NK-92 treated with Interleukin-12 subunit alpha and Interleukin-12 subunit beta, amount 100 ng/mL, for 24 hours (cell line): ENCODE measurements at regions not wholly inside any gene's neighbourhood (a gene's known extent, or its start where the extent isn't known, plus 50 kb on each side); places are given as distances from the start of the nearest gene placed in this dataset.

Source experiments
- DNase-seq: peaks from one replicate; lab custom pipeline; 2025; lab: John Stamatoyannopoulos, UW

DNA sequence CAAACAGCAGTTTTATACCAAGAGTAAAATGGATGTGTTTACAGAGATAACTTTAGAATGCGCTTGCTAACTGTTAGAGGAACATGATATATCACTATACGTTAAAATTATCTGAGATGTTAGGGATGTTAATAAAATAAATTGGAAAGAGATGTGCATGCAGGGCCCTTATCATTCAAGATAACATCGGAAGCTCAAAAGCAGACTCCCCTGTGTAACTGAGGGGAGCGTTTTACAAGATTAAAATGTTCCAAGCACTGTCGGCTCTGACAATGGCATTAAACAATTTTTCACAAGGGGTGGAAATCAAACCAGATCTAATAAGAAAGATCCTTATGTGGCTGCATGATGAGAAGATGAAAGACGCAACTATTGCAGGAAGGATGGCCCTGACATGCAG, 53.3 kb upstream of the DCC start:
- no peak for DNase-seq

DNA sequence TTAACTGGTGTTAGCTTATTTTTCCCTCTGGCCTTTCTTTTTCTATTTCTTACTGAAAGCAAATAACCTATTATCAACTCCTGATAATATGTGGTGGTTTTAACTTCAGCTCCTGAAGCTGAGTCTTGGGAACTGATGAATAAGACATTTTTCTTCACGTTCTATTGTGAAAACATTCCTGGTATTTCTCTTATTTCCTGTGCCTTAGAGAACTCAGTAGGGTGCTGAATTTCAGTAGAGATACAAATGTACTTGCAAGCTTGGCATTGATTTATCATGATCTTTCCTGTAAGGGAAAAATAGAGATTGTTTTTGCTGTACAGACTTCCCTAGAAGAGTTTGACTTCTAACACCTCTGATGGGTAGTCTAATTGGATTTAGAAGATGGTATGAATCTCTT, 52.8 kb upstream of the DCC start:
- no peak for DNase-seq

DNA sequence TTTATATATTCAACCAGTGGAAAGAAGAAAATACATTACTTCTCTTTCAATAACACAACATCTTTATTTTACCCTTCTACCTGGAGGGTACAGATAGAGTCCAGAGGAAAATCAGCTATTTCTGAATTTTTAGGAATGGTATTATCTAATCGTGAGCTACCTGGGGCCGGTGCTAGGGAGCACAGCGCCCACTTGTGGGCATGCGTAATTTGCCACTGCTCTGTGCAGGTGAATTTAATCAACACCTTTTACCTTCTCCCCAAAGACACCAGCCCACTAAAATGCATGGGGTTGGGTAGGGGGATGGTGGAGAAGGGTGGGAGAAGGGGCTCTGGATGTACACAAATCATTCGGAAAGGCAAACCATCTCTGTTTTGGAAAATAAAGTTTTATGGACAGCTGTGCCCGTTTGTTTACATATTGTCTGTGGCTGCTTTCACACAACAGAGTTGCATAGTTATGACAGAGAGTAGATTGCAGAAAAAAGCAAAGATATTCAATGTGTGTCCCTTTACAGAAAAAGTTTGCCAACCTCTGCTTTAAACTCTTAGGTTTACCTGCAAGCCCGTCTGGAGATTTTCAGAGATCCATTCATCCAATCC, 51.5 kb upstream of the DCC start:
- DNase-seq: no peak

DNA sequence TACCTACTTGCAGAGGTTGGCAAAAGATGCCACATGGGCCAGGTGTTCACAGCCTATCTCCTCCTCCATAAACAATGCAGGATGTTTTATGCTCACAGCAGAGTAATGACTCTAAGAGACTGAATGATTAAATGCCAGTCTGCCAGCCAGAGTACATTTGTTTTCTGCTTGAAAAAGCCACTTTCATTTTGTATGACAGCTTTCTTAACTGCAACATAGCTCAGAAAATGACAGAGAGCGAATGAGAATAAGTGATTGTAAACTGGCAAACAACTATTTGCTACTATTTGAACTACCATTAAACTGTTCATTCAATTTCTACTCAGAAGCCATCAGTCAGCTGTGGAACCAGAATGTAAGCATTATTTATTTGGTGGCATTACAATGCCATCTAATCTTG, 50.6 kb upstream of the DCC start:
- DNase-seq: no peak
